ENCODE measurements at regions not wholly inside any gene's neighbourhood (a gene's known extent, or its start where the extent isn't known, plus 50 kb on each side); places are given as distances from the start of the nearest gene placed in this dataset.
"Not testable (repeated sequence)": the region's sequence is repeated elsewhere in the genome, so short reads cannot be mapped to it uniquely, and the experiment has no call there.

GRCh38 chrX:96486687-96487086 is 198.0 kb upstream of the DIAPH2 start:
- TF ChIP-seq CTCF (IDR thresholded peaks at IDR 0.05); POLR2A (IDR thresholded peaks at IDR 0.05; ENCODE audit: low read depth); POLR2AphosphoS5 (IDR thresholded peaks at IDR 0.05): not testable (repeated sequence)

Data from esophagus muscularis mucosa (tissue), 3 donors.